ENCODE measurements at regions not wholly inside any gene's neighbourhood (a gene's known extent, or its start where the extent isn't known, plus 50 kb on each side); places are given as distances from the start of the nearest gene placed in this dataset.

GRCh38 chr5:7955476-7955875 is 86.5 kb downstream of the MTRR start:
- DNase-seq: no peak

- no peak for DNase-seq
Observed at GRCh38 chr5:7957329-7957728, 88.4 kb downstream of the MTRR start.

GRCh38 chr5:7960142-7960541 is 91.2 kb downstream of the MTRR start:
- DNase-seq: no peak

- no peak for DNase-seq
Observed at GRCh38 chr5:7961540-7961939, 92.6 kb downstream of the MTRR start.

GRCh38 chr5:7970816-7971215 is 101.9 kb downstream of the MTRR start:
- no peak for DNase-seq

GRCh38 chr5:7976411-7977190 is 107.7 kb downstream of the MTRR start:
- no peak for DNase-seq

- DNase-seq: no peak
Observed at GRCh38 chr5:7978114-7978513, 109.2 kb downstream of the MTRR start.

- no peak for DNase-seq
Observed at GRCh38 chr5:7978991-7979390, 110.0 kb downstream of the MTRR start.

GRCh38 chr5:7980881-7981280 is 111.9 kb downstream of the MTRR start:
- DNase-seq: no peak

GRCh38 chr5:7983433-7983832 is 114.5 kb downstream of the MTRR start:
- no peak for DNase-seq

GRCh38 chr5:7991125-7991821 is 122.3 kb downstream of the MTRR start:
- no peak for DNase-seq

- DNase-seq: no peak
Observed at GRCh38 chr5:7995688-7996294, 126.8 kb downstream of the MTRR start.

GRCh38 chr5:8005416-8005815 is 136.5 kb downstream of the MTRR start:
- no peak for DNase-seq

- DNase-seq: no peak
Observed at GRCh38 chr5:8012131-8012977, 143.4 kb downstream of the MTRR start.

- no peak for DNase-seq
Observed at GRCh38 chr5:8013948-8014710, 145.2 kb downstream of the MTRR start.

- no peak for DNase-seq
Observed at GRCh38 chr5:8019719-8020218, 150.8 kb downstream of the MTRR start.

- DNase-seq: no peak
Observed at GRCh38 chr5:8020861-8021514, 152.0 kb downstream of the MTRR start.

- no peak for DNase-seq
Observed at GRCh38 chr5:8028243-8028642, 159.3 kb downstream of the MTRR start.

GRCh38 chr5:8033261-8033660 is 164.3 kb downstream of the MTRR start:
- DNase-seq: no peak

GRCh38 chr5:8034852-8035251 is 165.9 kb downstream of the MTRR start:
- no peak for DNase-seq
